Osteocyte (in vitro differentiated cells): ENCODE measurements at regions not wholly inside any gene's neighbourhood (a gene's known extent, or its start where the extent isn't known, plus 50 kb on each side); places are given as distances from the start of the nearest gene placed in this dataset.
A peak's percentile ranks its signal among the peaks of the same experiment; 100 is the strongest.

ENCODE experiments used
- DNase-seq: peaks from one replicate; pipeline ENCODE4 v3.0.0; 2021; ENCODE audit warnings: mixed read lengths; ENCODE audit not compliant: unreplicated experiment; ENCODE audit errors: extremely low spot score
- H3K27ac Mint-ChIP-seq: one replicate; pipeline ENCODE4 v1.8.0; 2021; ENCODE audit warnings: mild to moderate bottlenecking, mixed read lengths; ENCODE audit not compliant: unreplicated experiment
- H3K27me3 Mint-ChIP-seq: one replicate; pipeline ENCODE4 v1.8.0; 2021; ENCODE audit warnings: mixed read lengths; ENCODE audit not compliant: unreplicated experiment
- H3K36me3 Mint-ChIP-seq: one replicate; pipeline ENCODE4 v1.8.0; 2021; ENCODE audit warnings: mixed read lengths; ENCODE audit not compliant: unreplicated experiment
- H3K4me1 Mint-ChIP-seq: one replicate; pipeline ENCODE4 v1.8.0; 2021; ENCODE audit warnings: mixed read lengths; ENCODE audit not compliant: unreplicated experiment
- H3K4me3 Mint-ChIP-seq: one replicate; pipeline ENCODE4 v1.8.0; 2021; ENCODE audit warnings: mild to moderate bottlenecking, moderate library complexity, mixed read lengths; ENCODE audit not compliant: unreplicated experiment
- H3K9me3 Mint-ChIP-seq: one replicate; pipeline ENCODE4 v1.8.0; 2021; ENCODE audit warnings: mixed read lengths; ENCODE audit not compliant: unreplicated experiment
- TF ChIP-seq, protein P1 (sequence below): fragments of 200-600 bp; sonication (generic); IDR thresholded peaks from 2 replicates; pipeline ENCODE4 v1.5.0; 2021; ENCODE audit warnings: antibody characterized with exemption, mild to moderate bottlenecking, moderate library complexity

DNA sequence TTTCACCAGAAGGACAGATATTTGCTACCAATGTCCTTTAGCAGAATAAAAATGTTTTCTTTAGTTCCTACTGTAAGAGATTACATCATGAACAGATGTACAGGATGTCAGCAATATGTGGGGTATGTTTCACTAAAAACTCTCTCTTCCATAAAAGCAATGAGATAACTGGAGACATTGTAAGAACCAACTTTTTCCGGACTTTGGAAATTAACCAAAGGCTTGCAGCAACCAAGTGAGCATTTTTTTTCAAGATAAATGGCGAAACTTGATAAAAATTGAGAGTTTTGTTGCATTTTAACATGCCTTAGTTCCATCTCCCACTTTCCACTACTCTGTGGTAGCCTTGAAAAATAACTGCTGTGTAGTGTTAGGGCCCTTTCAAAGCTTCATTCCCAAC lies 429.8 kb upstream of the CDH2 start:
- peaks cover 8% of the 10 kb centered on the region for H3K4me1 Mint-ChIP-seq
- H3K4me3 Mint-ChIP-seq: no peak overlapping the region
- TF ChIP-seq, protein P1, sequence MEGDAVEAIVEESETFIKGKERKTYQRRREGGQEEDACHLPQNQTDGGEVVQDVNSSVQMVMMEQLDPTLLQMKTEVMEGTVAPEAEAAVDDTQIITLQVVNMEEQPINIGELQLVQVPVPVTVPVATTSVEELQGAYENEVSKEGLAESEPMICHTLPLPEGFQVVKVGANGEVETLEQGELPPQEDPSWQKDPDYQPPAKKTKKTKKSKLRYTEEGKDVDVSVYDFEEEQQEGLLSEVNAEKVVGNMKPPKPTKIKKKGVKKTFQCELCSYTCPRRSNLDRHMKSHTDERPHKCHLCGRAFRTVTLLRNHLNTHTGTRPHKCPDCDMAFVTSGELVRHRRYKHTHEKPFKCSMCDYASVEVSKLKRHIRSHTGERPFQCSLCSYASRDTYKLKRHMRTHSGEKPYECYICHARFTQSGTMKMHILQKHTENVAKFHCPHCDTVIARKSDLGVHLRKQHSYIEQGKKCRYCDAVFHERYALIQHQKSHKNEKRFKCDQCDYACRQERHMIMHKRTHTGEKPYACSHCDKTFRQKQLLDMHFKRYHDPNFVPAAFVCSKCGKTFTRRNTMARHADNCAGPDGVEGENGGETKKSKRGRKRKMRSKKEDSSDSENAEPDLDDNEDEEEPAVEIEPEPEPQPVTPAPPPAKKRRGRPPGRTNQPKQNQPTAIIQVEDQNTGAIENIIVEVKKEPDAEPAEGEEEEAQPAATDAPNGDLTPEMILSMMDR: no peak
- DNase-seq: no peak
- H3K27me3 Mint-ChIP-seq: no peaks in the 10 kb centered on the region
- H3K36me3 Mint-ChIP-seq: no peaks in the 10 kb centered on the region
- peaks cover 5% of the 10 kb centered on the region for H3K9me3 Mint-ChIP-seq
- H3K27ac Mint-ChIP-seq: no peak overlapping the region

DNA sequence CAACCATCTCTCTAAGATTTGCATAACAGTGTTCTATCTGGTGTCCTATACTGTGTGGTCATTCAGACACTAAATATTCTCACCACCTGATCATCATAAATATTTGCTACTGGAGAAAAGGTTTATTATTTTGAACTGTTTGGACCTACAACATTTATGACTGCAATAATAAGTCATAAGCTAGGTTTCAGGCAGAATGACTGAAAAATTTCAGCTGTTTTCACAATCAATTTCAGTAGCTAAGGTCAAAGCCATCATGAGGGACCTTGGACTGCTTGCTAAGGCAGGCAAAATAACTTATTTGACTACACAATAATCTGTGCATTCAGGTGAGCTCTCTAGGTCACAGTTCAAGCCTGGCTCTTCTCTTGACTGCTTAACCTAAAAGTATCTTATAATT lies 425.5 kb upstream of the CDH2 start:
- Mint-ChIP-seq H3K27ac (no peak overlapping the region), H3K36me3 (no peaks in the 10 kb centered on the region), H3K4me1 (peaks cover 3% of the 10 kb centered on the region), H3K9me3 (peaks cover 30% of the 10 kb centered on the region), H3K27me3 (no peaks in the 10 kb centered on the region), H3K4me3 (no peak overlapping the region)
- TF ChIP-seq, protein P1: no peak
- no peak for DNase-seq

DNA sequence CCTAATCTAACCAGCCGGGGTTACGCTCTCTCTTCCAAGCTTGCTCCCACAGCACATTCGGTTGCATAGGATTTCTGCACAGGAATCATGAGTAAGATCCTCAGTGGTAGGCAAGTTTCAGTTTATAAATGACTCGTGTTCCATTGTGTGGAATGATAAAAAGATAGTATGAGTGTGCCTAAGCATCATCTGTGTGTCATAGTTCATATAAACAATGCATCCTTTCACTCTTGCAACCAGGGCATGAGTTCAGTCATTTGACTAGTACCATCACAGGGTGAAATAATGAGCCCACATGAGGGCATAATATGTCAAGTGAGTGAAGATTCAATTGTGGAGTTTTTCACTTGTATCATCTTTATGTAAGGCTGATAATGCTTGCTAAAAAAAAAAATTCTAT lies 417.1 kb upstream of the CDH2 start:
- TF ChIP-seq, protein P1: no peak
- no peak for DNase-seq
- Mint-ChIP-seq H3K9me3 (peaks cover 6% of the 10 kb centered on the region), H3K27me3 (no peaks in the 10 kb centered on the region), H3K4me1 (peaks cover 15% of the 10 kb centered on the region), H3K36me3 (no peaks in the 10 kb centered on the region), H3K4me3 (no peak overlapping the region), H3K27ac (no peak overlapping the region)

DNA sequence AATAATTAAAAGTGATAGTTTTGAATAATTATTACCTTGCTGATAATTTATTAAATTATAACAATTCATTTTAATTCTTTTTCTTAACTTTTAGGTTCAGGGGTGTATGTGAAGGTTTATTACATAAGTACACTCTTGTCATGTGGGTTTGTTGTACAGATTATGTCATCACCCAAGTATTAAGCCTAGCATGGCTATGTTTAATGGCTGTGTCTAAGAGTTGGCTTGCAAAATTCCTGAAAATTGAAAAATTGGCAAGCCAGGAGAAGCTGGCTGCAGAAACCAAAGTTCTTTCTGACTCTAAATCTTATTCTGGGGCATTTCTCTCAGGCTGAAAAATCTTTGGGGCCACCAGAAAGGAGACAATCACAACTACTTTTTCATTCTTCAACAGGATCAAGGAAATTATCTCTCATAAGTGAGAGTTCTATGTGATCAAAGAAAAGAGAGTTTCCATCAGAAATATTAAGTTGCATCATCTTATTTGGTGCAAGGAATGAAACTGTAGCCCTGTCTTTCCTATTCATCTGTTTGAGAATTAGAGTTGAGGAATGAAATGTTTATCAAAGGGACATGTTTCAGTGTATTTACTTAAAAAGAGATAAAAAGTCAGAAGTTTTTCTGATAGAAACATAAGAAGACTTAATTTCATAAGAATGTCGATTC lies 412.1 kb upstream of the CDH2 start:
- TF ChIP-seq, protein P1: no peak
- H3K27ac Mint-ChIP-seq: no peak overlapping the region
- H3K9me3 Mint-ChIP-seq: no peaks in the 10 kb centered on the region
- no peaks in the 10 kb centered on the region for H3K36me3 Mint-ChIP-seq
- peaks cover 28% of the 10 kb centered on the region for H3K4me1 Mint-ChIP-seq
- H3K27me3 Mint-ChIP-seq: no peaks in the 10 kb centered on the region
- no peak for DNase-seq
- H3K4me3 Mint-ChIP-seq: no peak overlapping the region

DNA sequence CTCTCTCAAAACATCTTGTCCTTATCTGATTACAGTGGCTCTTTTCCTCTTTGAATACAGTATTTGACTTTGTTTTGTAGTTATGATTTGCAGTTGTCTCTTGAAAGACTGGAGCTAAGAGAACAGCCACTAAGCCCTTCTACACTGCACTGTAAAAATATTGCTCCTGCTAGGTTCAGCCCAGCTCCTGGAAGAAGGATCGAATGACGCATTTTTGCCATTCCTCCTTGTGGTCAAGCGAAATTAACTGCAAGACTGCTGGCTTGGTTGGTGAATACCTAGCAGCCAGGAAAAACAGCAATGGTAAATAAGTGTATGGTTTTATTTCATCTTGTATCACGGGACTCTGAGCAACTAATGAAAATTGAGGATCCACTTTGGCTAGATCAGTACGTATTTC lies 407.8 kb upstream of the CDH2 start:
- Mint-ChIP-seq H3K4me3 (no peak overlapping the region), H3K36me3 (no peaks in the 10 kb centered on the region), H3K27me3 (no peaks in the 10 kb centered on the region), H3K9me3 (no peaks in the 10 kb centered on the region), H3K27ac (peak overlapping the region; percentile 12), H3K4me1 (peaks cover 19% of the 10 kb centered on the region)
- TF ChIP-seq, protein P1: peak; percentile 10
- DNase-seq: no peak
